ENCODE measurements at regions not wholly inside any gene's neighbourhood (a gene's known extent, or its start where the extent isn't known, plus 50 kb on each side); places are given as distances from the start of the nearest gene placed in this dataset.

DNA sequence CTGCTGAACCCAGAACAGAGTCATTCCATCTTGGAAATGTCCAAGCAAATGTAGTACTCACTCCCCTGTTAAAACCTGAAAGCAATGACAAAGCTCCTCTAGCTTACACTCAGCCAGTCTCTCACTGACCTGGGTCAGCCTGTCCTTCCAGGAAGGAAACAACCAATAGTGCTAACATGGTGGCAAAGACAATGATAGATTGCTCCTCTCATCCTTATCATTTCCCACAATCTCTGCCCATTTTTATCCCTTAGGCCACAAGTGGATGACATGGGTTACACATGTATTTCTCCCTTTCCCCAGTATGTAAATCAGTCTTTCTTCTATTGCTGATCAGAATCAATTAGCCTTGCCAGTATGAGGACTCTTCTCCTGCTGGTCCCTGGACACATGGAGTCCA lies 154.6 kb upstream of the SESN3 start:
- TF ChIP-seq EP300 (IDR thresholded peaks at IDR 0.05; ENCODE audit: low read depth) (no peak), POLR2AphosphoS5 (IDR thresholded peaks at IDR 0.05) (no peak)
- TF ChIP-seq, protein P1, sequence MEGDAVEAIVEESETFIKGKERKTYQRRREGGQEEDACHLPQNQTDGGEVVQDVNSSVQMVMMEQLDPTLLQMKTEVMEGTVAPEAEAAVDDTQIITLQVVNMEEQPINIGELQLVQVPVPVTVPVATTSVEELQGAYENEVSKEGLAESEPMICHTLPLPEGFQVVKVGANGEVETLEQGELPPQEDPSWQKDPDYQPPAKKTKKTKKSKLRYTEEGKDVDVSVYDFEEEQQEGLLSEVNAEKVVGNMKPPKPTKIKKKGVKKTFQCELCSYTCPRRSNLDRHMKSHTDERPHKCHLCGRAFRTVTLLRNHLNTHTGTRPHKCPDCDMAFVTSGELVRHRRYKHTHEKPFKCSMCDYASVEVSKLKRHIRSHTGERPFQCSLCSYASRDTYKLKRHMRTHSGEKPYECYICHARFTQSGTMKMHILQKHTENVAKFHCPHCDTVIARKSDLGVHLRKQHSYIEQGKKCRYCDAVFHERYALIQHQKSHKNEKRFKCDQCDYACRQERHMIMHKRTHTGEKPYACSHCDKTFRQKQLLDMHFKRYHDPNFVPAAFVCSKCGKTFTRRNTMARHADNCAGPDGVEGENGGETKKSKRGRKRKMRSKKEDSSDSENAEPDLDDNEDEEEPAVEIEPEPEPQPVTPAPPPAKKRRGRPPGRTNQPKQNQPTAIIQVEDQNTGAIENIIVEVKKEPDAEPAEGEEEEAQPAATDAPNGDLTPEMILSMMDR (IDR thresholded peaks at IDR 0.05) = no peak
- no peak for DNase-seq
- intact Hi-C loops (cut with DNase I; ENCODE audit: low total_unique reads) (loop anchor here (5.0 kb wide), 1 partner anchor 1858 kb away; no protein-coding TSS in a partner anchor), in situ Hi-C loops (cut with MboI; ENCODE audit: low pct_ligation_motif_present in 1 of 4, low pct_unique_long_range_greater_than_20kb in 1 of 4, low sequenced_read_pairs in 3 of 4) (no loop called here)
- no peak overlapping the region for H3K4me3 ChIP-seq
- no peaks in the 10 kb centered on the region for H3K27me3 ChIP-seq
- H3K27ac ChIP-seq = no peak overlapping the region
- no peaks in the 10 kb centered on the region for H3K4me1 ChIP-seq
- H3K36me3 ChIP-seq = no peaks in the 10 kb centered on the region
- no peaks in the 10 kb centered on the region for H3K9me3 ChIP-seq

DNA sequence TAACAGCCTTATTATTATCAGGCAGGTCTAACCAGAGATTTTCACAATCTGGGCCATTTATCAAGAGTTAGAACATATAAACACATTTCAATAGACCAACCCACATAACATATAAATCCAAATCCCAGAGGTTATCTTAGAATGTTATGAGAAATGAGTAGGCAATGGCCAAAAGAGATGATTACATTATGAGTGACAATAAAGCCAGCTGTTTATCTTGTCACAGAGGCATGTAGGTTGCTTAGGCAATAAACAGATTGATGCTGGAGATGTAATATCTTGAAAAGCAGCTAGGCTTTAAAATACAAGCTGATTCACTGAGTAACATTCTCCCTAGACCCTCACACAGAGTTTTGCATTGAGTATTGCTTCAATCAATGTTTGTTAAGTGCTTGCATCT lies 148.5 kb upstream of the SESN3 start:
- H3K27ac ChIP-seq = no peak overlapping the region

DNA sequence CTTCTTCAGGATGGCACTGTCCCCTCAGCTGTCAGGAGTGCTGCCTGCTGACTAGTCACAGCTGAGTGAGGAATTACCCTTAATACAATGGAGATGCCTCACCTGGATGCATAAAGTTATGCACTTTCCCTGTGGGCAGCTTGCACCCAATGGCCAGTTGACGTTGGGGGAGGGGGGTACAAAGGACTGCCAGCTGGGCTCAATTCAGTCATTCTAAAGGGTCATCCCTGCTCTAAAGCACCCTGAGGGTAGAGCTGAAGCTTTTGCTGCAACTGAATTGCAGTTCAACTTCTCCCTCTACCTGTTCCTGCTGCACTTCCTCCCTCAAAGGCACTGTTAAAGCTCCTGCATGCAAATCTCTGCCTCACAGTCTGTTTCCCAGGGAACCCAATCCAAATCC lies 147.8 kb upstream of the SESN3 start:
- Histone ChIP-seq H3K4me1 (no peaks in the 10 kb centered on the region), H3K4me3 (no peak overlapping the region), H3K36me3 (no peaks in the 10 kb centered on the region), H3K27ac (no peak overlapping the region), H3K9me3 (no peaks in the 10 kb centered on the region), H3K27me3 (no peaks in the 10 kb centered on the region)
- 100% methylated on average over 1 of the region's 1 CpG; no CpG with 5 or more reads in 1 of the 2 donors for WGBS, 2 donors (ENCODE audit: low coverage in 1 of 2)
- no peak for DNase-seq
- in situ Hi-C loops (cut with MboI; ENCODE audit: low pct_ligation_motif_present in 1 of 4, low pct_unique_long_range_greater_than_20kb in 1 of 4, low sequenced_read_pairs in 3 of 4) = no loop called here
- TF ChIP-seq EP300 (IDR thresholded peaks at IDR 0.05; ENCODE audit: low read depth) (no peak), POLR2A (IDR thresholded peaks at IDR 0.05) (no peak), POLR2AphosphoS5 (IDR thresholded peaks at IDR 0.05) (no peak)
- TF ChIP-seq, protein P1 (IDR thresholded peaks at IDR 0.05) = no peak
- intact Hi-C loops (cut with DNase I; ENCODE audit: low total_unique reads) = no loop called here

More for the DNA sequence above, 148.5 kb upstream of the SESN3 start:
- intact Hi-C loops (cut with DNase I; ENCODE audit: low total_unique reads) = no loop called here
- TF ChIP-seq POLR2AphosphoS5 (IDR thresholded peaks at IDR 0.05) (no peak), POLR2A (IDR thresholded peaks at IDR 0.05) (no peak), EP300 (IDR thresholded peaks at IDR 0.05; ENCODE audit: low read depth) (no peak)
- TF ChIP-seq, protein P1 (IDR thresholded peaks at IDR 0.05) = no peak
- in situ Hi-C loops (cut with MboI; ENCODE audit: low pct_ligation_motif_present in 1 of 4, low pct_unique_long_range_greater_than_20kb in 1 of 4, low sequenced_read_pairs in 3 of 4) = no loop called here
- no peaks in the 10 kb centered on the region for H3K36me3 ChIP-seq
- H3K4me1 ChIP-seq = no peaks in the 10 kb centered on the region
- H3K9me3 ChIP-seq = no peaks in the 10 kb centered on the region
- no peak for DNase-seq
- H3K4me3 ChIP-seq = no peak overlapping the region
- H3K27me3 ChIP-seq = no peaks in the 10 kb centered on the region

DNA sequence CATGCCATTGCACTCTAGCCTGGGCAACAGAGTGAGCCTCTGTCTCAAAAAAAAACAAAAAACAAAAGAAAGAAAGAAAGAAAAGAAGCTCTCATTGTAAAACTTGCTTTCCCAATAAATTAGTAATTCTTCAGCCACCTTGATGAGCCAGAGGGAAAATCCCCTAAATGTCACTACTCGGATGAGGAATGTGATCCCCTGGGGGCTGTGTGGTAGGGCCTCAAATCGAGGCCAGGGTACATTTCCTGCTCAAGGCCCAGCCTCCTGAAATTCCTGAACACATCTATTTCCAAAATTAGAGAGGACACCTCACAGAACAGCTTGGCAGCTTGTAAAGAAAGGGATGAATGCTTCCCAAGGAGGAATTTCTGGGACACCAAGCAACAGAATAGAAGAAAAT lies 147.1 kb upstream of the SESN3 start:
- Histone ChIP-seq H3K27me3 (no peaks in the 10 kb centered on the region), H3K4me1 (no peaks in the 10 kb centered on the region), H3K4me3 (no peak overlapping the region), H3K9me3 (no peaks in the 10 kb centered on the region), H3K36me3 (no peaks in the 10 kb centered on the region), H3K27ac (no peak overlapping the region)
- DNase-seq = no peak
- in situ Hi-C loops (cut with MboI; ENCODE audit: low pct_ligation_motif_present in 1 of 4, low pct_unique_long_range_greater_than_20kb in 1 of 4, low sequenced_read_pairs in 3 of 4) (no loop called here), intact Hi-C loops (cut with DNase I; ENCODE audit: low total_unique reads) (no loop called here)
- WGBS, 2 donors (ENCODE audit: low coverage in 1 of 2) = 67% methylated on average over 2 of the region's 2 CpGs; no CpG with 5 or more reads in 1 of the 2 donors
- TF ChIP-seq, protein P1 (IDR thresholded peaks at IDR 0.05) = no peak

Data from transverse colon (tissue), 4 donors.